ENCODE measurements at regions not wholly inside any gene's neighbourhood (a gene's known extent, or its start where the extent isn't known, plus 50 kb on each side); places are given as distances from the start of the nearest gene placed in this dataset.

DNA sequence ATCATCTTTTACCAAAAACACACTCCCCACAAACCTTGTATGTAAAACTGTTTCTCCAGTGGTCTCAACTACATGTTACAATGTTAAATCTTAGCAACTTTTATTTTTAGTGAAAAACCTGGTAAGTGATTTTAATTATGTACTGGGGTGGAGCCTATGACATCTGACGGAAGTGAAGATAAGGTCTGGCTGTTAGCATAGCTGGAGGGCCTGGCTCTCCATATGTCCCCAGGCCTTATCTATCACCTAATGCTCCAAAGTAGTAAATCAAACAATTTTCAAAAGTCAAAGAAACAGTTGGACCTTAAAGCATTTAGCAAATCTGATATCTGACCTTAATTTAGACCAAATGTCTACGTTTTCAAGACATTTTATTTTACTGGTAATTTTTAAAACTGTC, 173.6 kb upstream of the SMAD3 start:
- H2BK120ac ChIP-seq (ENCODE audit: low read depth, low read length) = no peak overlapping the region
- H3K4me2 ChIP-seq (ENCODE audit: low read depth, low read length) = no peak overlapping the region
- H3K4ac ChIP-seq (ENCODE audit: low read depth, low read length) = no peak overlapping the region
- no peak overlapping the region for H3K18ac ChIP-seq (ENCODE audit: low read depth, low read length)
- no TSS peak for BruUV-seq (replicated peaks)
- H2AK5ac ChIP-seq (ENCODE audit: low read depth, low read length) = no peak overlapping the region
- in situ Hi-C loops (cut with MboI; ENCODE audit: low sequenced_read_pairs) (no loop called here), dilution Hi-C loops (cut with HindIII; ENCODE audit: low sequenced_read_pairs, unreplicated experiment) (no loop called here), intact Hi-C loops (cut with micrococcal nuclease) (no loop called here)
- no peaks in the 10 kb centered on the region for H3K36me3 ChIP-seq (ENCODE audit: control insufficient read depth, insufficient read depth, low read length)
- no peak for DNase-seq
- ChIA-PET POLR2A (ENCODE audit: unreplicated experiment) (no interaction called here), CTCF (interaction anchor here (1.0 kb wide), 1 partner anchor 9 kb away, joined by 3 read pairs; no protein-coding TSS in a partner anchor)
- H3K4me1 ChIP-seq (ENCODE audit: control insufficient read depth, insufficient read depth, low read length) = no peaks in the 10 kb centered on the region; the same call in 1 of the 2 replicates
- no peak overlapping the region for H2BK5ac ChIP-seq (ENCODE audit: low read depth, low read length, poor library complexity, severe bottlenecking)
- ATAC-seq (ENCODE audit: low read depth) = no peak
- no peak overlapping the region for H4K91ac ChIP-seq (ENCODE audit: insufficient read depth, low read depth, low read length)
- H3K27me3 ChIP-seq (ENCODE audit: control insufficient read depth, insufficient read depth, low read length) = no peaks in the 10 kb centered on the region
- no peak overlapping the region for H2AFZ ChIP-seq (replicated peaks; ENCODE audit: low read length, poor library complexity)
- H3K56ac ChIP-seq (ENCODE audit: extremely low read depth, insufficient read depth, low read length) = no peak overlapping the region
- H3K9me1 ChIP-seq (ENCODE audit: insufficient read depth, low read length) = no peaks in the 10 kb centered on the region; the same call in 1 of the 2 replicates
- TF ChIP-seq MAFK (IDR thresholded peaks at IDR 0.05; ENCODE audit: low read depth, low read length) = no peak
- no peak for TF ChIP-seq RFX5 (IDR thresholded peaks at IDR 0.05; ENCODE audit: low read depth, low read length)
- TF ChIP-seq BHLHE40 (IDR thresholded peaks at IDR 0.05; ENCODE audit: low read depth, low read length) = no peak
- no peak for TF ChIP-seq CHD1 (IDR thresholded peaks at IDR 0.05; ENCODE audit: low read depth, low read length)
- TF ChIP-seq MAZ (IDR thresholded peaks at IDR 0.05; ENCODE audit: borderline replicate concordance, low read depth, low read length) = no peak
- no peak for TF ChIP-seq MXI1 (IDR thresholded peaks at IDR 0.05; ENCODE audit: borderline replicate concordance, low read depth, low read length)
- TF ChIP-seq FOS (IDR thresholded peaks at IDR 0.05; ENCODE audit: low read depth, low read length) = no peak
- TF ChIP-seq SMC3 (IDR thresholded peaks at IDR 0.05; ENCODE audit: low read depth, low read length) = no peak
- TF ChIP-seq RCOR1 (IDR thresholded peaks at IDR 0.05; ENCODE audit: insufficient replicate concordance, low read length) = no peak
- TF ChIP-seq CTCF (conservative IDR thresholded peaks at IDR 0.05; ENCODE audit: low read depth, low read length) = no peak
- no peaks in the 10 kb centered on the region for H3K79me1 ChIP-seq (ENCODE audit: low read depth in 1 of 2, low read length in 2 of 2)
- H4K5ac ChIP-seq (ENCODE audit: low read depth, low read length) = no peak overlapping the region
- no peaks in the 10 kb centered on the region for H4K20me1 ChIP-seq (ENCODE audit: insufficient read depth, low read length)
- no peak overlapping the region for H3K4me3 ChIP-seq (ENCODE audit: insufficient read depth, low read depth, low read length)
- no peak overlapping the region for H3K9ac ChIP-seq (ENCODE audit: low read depth, low read length)
- H3K23ac ChIP-seq (ENCODE audit: low read depth, low read length) = no peak overlapping the region
- H3K27ac ChIP-seq (ENCODE audit: insufficient read depth, low read length) = no peak overlapping the region
- H2BK20ac ChIP-seq (ENCODE audit: low read depth, low read length) = no peak overlapping the region
- no peak overlapping the region for H3K14ac ChIP-seq (replicated peaks; ENCODE audit: low read depth, low read length)
- no CpG with 5 or more reads among the region's 2 CpGs for WGBS, 2 experiments (ENCODE audit: extremely low coverage in 2 of 2, insufficient read length in 1 of 2)
- H2AK9ac ChIP-seq (replicated peaks; ENCODE audit: low read depth, low read length, poor library complexity) = no peak overlapping the region
- no peak overlapping the region for H2BK15ac ChIP-seq (ENCODE audit: low read depth, low read length)
- no peaks in the 10 kb centered on the region for H3K9me3 ChIP-seq (ENCODE audit: control insufficient read depth, insufficient read depth, low read length)
- H4K8ac ChIP-seq (ENCODE audit: low read depth in 2 of 2, low read length in 2 of 2) = no peak overlapping the region
